Dermis microvascular lymphatic vessel endothelial cell (primary cell): ENCODE measurements at regions not wholly inside any gene's neighbourhood (a gene's known extent, or its start where the extent isn't known, plus 50 kb on each side); places are given as distances from the start of the nearest gene placed in this dataset.
A peak's percentile ranks its signal among the peaks of the same experiment; 100 is the strongest.

Source experiments
- DNase-seq, 2 donors: peaks; one replicate each; pipeline versions ENCODE4 v3.0.0 to v3.0.0-alpha.2; 2010; ENCODE audit warnings: low read depth in 2 of 2

DNA sequence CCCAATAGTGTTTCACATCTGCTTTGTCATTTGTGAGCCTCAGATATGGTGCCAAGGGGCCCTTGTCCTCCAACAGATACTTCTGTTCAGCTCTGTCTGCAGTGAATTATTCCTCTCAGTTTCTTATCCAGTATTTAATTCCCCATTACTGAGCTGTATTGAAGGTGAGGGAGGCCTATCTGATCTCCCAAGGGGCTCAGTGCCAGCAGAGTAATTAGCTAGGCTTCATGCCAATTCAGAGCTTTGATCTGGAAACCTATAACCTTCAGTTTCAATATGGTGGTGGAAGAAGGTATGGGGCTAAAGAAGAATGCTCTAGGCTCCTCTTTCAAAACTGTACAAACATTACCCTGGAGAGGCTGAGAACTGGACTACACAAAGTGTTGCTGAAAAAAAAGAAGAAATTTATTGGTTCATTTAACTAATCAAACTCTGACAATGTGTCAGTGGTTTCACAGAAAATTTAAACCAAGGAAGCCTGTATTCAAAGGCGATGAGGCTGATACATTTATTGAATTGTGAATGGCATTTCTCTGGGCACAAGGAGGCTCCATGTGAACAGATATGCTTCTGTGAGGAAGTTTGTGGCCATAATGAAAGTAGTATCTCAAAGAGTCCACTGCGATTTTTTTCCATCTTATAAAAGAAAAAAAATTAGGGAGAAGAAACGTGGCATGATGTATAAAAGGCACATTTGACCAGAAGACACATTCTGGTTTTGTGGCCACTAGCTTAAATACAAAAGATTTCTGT, 397.8 kb downstream of the TLE4 start:
- DNase-seq = no peak

DNA sequence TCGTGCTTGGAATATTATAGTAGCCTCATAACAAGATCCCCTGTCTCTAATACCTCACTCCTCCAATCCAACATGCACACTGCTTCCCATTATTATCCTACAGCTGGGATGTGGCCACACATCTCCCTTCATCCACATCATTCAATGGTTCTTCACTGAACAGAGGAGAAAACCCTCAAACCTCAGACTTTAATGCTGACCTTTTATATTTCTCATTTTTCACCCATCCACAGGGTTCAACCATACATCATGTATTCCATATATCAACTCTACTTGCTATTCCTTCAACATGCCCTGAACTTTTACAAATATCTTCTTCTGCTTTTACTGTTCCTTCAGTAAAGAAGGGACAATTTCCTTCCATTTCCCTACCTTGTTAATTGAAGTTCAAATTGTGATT, 396.8 kb downstream of the TLE4 start:
- DNase-seq = no peak

DNA sequence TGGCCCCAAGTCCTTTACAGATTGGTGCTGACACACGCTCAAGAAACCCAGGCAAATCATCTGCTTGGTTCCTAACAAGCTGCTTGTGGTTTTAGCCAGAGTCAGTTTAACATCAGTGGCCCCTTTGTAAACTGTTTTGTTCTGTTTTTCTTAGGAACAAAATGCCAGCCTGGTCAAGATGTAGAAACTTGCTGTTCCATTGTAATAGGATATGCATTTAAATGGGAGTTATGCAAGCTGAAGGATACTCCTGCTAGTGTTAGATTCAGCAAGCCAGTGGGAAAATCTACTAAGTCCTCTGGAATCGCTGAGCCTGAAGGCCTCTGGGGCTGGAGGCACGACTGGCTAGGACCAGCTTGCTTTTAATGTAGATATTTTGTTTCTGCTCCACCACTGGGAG, 391.1 kb downstream of the TLE4 start:
- no peak for DNase-seq

GRCh38 chr9:79962150-79962549, 390.4 kb downstream of the TLE4 start:
- DNase-seq = no peak

GRCh38 chr9:79955300-79955699, 383.5 kb downstream of the TLE4 start:
- no peak for DNase-seq

- no peak for DNase-seq
Observed at GRCh38 chr9:79953908-79954307, 382.1 kb downstream of the TLE4 start.

DNA sequence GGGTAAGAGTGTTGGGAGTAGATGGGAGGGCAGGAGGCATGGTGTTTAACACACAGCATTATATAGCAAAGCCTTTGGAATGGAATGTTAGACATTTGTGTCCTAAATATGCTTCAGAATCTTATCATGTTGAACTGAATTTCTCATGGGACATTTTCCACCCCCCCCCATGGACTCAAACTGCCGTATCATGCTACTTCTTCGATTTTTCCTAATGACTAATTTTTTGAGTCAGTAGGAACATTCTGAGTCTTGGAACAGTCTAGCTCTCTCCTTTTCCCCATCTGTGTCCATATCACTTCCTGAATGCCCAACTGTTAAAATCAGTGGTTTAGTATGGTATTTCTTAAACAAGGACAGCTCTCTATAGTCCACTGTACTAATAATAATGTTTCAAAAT, 380.6 kb downstream of the TLE4 start:
- DNase-seq = no peak

DNA sequence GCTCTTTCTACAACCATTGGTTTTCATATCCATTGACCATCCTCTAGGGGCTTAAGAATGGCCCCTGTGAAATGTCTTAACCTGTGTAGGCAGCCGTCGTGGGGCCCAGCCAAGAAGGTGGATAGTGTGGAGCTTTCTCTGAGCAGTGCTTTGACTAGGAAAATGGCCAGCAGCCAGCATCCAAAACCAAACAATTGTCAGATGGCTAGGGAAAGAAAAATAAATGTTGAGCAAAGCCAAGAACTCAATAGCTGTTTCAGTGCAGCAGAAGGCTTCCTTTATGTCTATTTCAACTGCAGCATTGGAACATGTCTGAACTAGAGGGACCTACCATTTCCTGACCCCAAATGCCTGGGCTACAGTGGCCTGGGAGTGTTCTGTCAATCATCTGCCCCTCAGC, 374.9 kb downstream of the TLE4 start:
- no peak for DNase-seq

- no peak for DNase-seq
Observed at GRCh38 chr9:79945495-79945894, 373.7 kb downstream of the TLE4 start.

DNA sequence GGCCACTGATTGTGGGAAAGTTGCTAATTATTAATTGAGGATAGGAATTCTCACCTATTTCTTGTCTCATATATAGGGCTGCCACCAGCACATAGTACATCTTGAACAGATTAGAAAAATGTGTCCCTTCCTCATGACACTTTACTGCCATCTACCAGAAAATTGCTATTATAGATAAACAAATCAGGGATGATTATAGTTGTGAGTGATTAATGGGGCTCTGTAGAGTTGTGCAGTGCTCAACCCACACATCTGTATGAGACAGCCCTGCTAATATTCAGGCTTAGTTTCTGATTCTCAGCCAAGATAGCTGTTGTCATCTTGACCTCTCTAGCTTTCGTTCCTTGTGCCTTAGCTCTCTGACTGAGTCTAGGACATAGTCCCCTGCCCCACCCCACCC, 373.3 kb downstream of the TLE4 start:
- no peak for DNase-seq

- DNase-seq = peak in 1 of 2 donors; percentile 7
Observed at GRCh38 chr9:79940919-79941318, 369.2 kb downstream of the TLE4 start.

GRCh38 chr9:79939819-79940218, 368.1 kb downstream of the TLE4 start:
- DNase-seq = no peak

DNA sequence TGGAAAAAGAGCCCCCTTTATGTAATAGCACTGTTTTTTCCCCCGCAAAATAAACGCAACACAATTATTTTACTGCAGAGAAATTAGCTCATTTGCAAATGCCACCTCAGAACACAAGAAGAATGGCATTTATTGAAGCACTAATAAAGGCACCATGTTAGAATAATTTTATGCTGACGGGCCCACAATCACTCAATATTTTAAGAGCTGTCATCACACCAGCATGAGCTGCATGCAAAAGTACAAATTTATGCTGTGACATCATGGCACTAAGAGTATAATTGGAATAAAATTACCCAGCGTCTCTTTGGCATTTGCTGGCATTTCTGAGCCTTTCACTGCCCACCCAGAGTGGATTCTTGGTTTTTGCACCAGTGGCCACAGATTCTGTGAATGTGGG, 364.6 kb downstream of the TLE4 start:
- no peak for DNase-seq

DNA sequence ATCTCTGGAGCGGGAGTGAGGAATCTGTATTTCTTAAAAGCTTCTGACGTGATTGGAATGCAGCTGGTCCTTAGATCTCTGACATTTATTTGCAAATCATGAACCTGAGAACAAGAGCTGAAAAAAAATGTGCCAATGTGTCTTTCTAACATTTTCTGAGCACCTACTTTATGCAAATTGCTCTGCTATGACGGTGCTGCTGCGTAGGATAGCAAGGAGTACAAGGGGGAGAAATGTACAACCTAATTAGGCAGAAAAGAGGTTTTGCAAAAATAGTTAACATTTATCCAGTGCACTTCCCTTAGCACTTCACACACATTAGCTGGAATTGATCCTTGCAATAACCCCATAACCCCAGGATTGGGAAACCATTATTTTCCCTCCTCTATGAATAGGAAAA, 357.5 kb downstream of the TLE4 start:
- no peak for DNase-seq

GRCh38 chr9:79928661-79929223, 357.0 kb downstream of the TLE4 start:
- no peak for DNase-seq

- DNase-seq = no peak
Observed at GRCh38 chr9:79925326-79925725, 353.6 kb downstream of the TLE4 start.

DNA sequence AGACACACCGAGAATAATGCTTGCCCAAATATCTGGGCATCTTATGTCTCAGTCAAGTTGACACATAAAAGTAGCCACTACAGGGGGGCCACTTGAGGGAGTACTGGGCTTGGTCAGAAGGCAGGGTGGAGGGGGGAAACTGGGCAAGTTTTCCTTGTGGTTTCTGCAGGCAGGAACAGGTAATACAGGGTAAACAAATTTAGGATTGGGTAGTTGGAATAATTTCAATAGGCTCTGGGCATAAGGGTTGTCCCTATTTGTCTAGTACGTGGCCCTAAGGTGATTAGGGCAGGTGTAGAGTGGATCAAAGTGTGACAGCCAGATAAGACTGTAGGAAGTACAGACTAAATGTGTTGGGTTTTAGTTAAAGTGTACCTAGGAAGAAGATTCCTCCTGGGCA, 353.1 kb downstream of the TLE4 start:
- DNase-seq = no peak

- DNase-seq = no peak
Observed at GRCh38 chr9:79917421-79917820, 345.7 kb downstream of the TLE4 start.

DNA sequence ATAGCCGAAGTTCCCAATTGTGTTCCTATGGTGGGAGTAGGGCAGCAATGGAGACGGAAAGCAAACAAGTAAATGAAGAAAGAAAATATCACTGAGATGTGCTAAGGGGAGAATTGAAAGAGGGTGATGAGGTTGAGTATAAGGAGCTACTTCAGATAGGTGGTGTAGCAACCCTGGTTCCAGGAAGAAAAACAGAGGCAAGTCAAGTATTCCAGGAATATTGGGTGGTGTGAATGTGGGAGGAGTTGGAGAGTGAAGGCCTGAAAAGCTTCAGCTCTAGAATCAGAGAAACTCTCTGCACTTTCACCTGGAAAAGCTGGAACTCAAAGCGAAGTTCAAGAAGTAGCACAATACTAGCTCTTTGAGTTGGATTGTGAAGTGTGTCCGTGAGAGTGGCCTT, 342.1 kb downstream of the TLE4 start:
- no peak for DNase-seq

DNA sequence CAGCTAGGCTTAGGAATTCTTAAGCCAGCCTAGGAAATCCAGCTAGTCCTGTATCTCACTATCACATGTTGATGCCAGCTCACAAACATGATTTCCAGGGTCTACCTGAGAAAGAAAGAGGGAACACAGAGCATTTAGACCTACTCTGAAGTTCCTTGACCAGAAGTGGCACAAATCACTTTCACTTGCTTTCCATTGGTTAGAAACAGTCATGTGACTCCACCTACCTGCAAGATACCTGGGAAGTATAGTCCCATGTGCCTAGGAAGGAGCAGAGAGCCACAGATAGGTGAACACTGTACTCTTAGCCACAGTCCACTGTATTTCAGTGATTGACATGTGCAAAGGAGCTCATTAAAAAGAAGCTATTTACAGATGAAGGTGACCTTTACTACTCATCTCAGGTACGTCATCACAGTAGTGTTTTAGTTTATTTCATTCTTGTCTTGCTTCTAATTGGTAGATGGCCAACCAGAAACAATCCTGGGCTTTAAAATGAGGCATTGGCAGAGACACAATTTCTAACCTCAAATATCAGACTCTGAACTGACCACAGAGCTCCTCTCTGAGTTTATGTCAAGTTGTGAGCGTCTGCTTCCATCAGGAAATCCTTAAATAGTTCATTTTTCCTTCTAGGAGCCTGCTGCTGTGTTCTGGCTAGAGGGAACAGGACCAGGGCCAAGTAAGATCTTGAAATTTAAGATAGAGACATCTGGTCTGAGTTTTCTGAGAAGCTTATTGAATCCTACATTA, 340.7 kb downstream of the TLE4 start:
- DNase-seq = no peak

GRCh38 chr9:79911724-79912123, 340.0 kb downstream of the TLE4 start:
- DNase-seq = no peak

DNA sequence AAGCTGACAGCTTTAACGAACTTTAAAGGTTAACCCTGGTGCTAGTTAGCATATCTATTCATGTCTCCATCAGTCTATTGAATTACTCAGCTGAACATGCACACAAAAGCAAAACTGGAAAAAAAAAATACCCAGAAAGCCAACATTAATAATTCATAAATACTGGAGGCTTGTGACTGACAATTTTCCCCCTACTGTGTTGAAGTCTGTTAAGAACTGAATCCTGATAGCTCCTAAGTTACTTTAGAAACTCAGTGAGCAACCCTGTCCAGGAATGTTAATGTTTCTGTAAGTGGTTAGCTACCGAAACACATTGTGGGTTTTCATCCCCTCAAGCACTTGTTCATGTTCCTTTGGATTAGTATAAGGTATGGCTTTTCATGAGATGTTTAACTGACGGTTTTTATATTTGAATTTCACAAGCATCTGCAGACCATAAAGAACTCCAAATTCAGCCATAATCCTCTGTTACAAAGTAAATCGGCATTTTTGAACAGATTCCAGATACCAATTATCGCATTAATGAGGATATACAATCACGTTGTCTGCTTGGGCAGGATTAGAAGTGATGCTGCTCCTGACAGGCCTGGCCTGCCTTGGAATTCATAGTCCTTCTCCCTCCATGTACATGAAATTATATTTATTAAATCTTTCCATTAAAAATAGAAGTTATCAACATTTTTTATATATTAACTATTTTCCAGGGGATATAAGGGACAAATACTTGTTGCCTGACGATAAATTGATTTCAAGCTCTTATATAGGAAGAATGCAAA, 331.2 kb downstream of the TLE4 start:
- DNase-seq = no peak
